CD4-positive, CD25-positive, alpha-beta regulatory T cell (primary cell): ENCODE measurements at regions not wholly inside any gene's neighbourhood (a gene's known extent, or its start where the extent isn't known, plus 50 kb on each side); places are given as distances from the start of the nearest gene placed in this dataset.

Source experiments
- ATAC-seq, 2 donors: fragments of 150-1000 bp; cut with Tn5 transposase; one replicate each; pipeline ENCODE4 v1.10.0; 2021; ENCODE audit warnings: low read depth in 2 of 2, moderate number of reproducible peaks in 2 of 2, moderate library complexity in 1 of 2
- DNase-seq, 3 donors: peaks; one replicate each; pipeline versions ENCODE4 v3.0.0 to v3.0.0-alpha.2; 2012 to 2022; ENCODE audit warnings: mixed read lengths in 1 of 3
- H3K27ac ChIP-seq: one replicate; pipeline ENCODE4 v1.7.0; 2013; ENCODE audit warnings: mild to moderate bottlenecking, low read length; ENCODE audit not compliant: insufficient read depth, poor library complexity, severe bottlenecking
- H3K27me3 ChIP-seq: one replicate; pipeline ENCODE4 v1.7.0; 2013; ENCODE audit warnings: low read length; ENCODE audit not compliant: control insufficient read depth, insufficient read depth
- H3K36me3 ChIP-seq: one replicate; pipeline ENCODE4 v1.7.0; 2013; ENCODE audit warnings: mild to moderate bottlenecking, low read length, moderate library complexity; ENCODE audit not compliant: control insufficient read depth, insufficient read depth
- H3K4me1 ChIP-seq: 2 replicates; pipeline ENCODE4 v1.7.0; 2013; ENCODE audit warnings: mild to moderate bottlenecking, low read length; ENCODE audit not compliant: insufficient read depth, control insufficient read depth, poor library complexity, severe bottlenecking
- H3K4me3 ChIP-seq: one replicate; pipeline ENCODE4 v1.7.0; 2013; ENCODE audit warnings: low read depth, mild to moderate bottlenecking, low read length, moderate library complexity
- H3K9me3 ChIP-seq, 2 experiments: 1 replicate in 1 of 2; 2 replicates in 1 of 2; pipeline ENCODE4 v1.7.0; 2013; ENCODE audit warnings: low read length in 2 of 2, mild to moderate bottlenecking in 1 of 2, moderate library complexity in 1 of 2; ENCODE audit not compliant: control insufficient read depth in 2 of 2
- H3K27ac Mint-ChIP-seq, 3 donors: one replicate each; pipeline ENCODE4 v1.8.0; 2020 to 2022; ENCODE audit warnings: mild to moderate bottlenecking in 3 of 3, mixed read lengths in 3 of 3, moderate library complexity in 2 of 3
- H3K27me3 Mint-ChIP-seq: one replicate; pipeline ENCODE4 v1.8.0; 2022; ENCODE audit warnings: mild to moderate bottlenecking, mixed read lengths
- H3K36me3 Mint-ChIP-seq: one replicate; pipeline ENCODE4 v1.8.0; 2020; ENCODE audit warnings: mixed read lengths
- H3K4me1 Mint-ChIP-seq, 4 donors: one replicate each; pipeline ENCODE4 v1.8.0; 2020 to 2022; ENCODE audit warnings: mixed read lengths in 4 of 4, mild to moderate bottlenecking in 1 of 4
- H3K4me3 Mint-ChIP-seq, 4 donors: one replicate each; pipeline ENCODE4 v1.8.0; 2020 to 2022; ENCODE audit warnings: mild to moderate bottlenecking in 4 of 4, mixed read lengths in 4 of 4, moderate library complexity in 3 of 4
- H3K9me3 Mint-ChIP-seq, 7 donors: one replicate each; pipeline ENCODE4 v1.8.0; 2020 to 2022; ENCODE audit warnings: mixed read lengths in 7 of 7, mild to moderate bottlenecking in 3 of 7, moderate library complexity in 2 of 7

GRCh38 chr5:52648726-52649125 is 139.0 kb upstream of the ITGA1 start:
- ATAC-seq: no peak

GRCh38 chr5:52655163-52655562 is 132.6 kb upstream of the ITGA1 start:
- H3K27me3 Mint-ChIP-seq: peaks cover 4% of the 10 kb centered on the region
- ATAC-seq (no peak), DNase-seq (no peak)
- no peaks in the 10 kb centered on the region for H3K9me3 Mint-ChIP-seq
- no peak overlapping the region for H3K27ac Mint-ChIP-seq
- Histone ChIP-seq H3K27me3 (no peaks in the 10 kb centered on the region), H3K36me3 (no peaks in the 10 kb centered on the region), H3K27ac (no peak overlapping the region), H3K4me3 (no peak overlapping the region), H3K9me3 (no peaks in the 10 kb centered on the region), H3K4me1 (no peaks in the 10 kb centered on the region)
- H3K36me3 Mint-ChIP-seq: no peaks in the 10 kb centered on the region
- no peaks in the 10 kb centered on the region for H3K4me1 Mint-ChIP-seq
- no peak overlapping the region for H3K4me3 Mint-ChIP-seq

More at GRCh38 chr5:52648726-52649125, 139.0 kb upstream of the ITGA1 start:
- no peaks in the 10 kb centered on the region for H3K36me3 Mint-ChIP-seq
- no peak overlapping the region for H3K27ac Mint-ChIP-seq
- H3K36me3 ChIP-seq: no peaks in the 10 kb centered on the region
- no peaks in the 10 kb centered on the region for H3K27me3 Mint-ChIP-seq
- DNase-seq: no peak
- H3K27ac ChIP-seq: no peak overlapping the region
- H3K4me3 ChIP-seq: no peak overlapping the region
- no peaks in the 10 kb centered on the region for H3K27me3 ChIP-seq
- H3K4me3 Mint-ChIP-seq: no peak overlapping the region
- H3K4me1 ChIP-seq: no peaks in the 10 kb centered on the region
- H3K9me3 Mint-ChIP-seq: peaks cover 0 to 13% (median 6%) of the 10 kb centered on the region in 7 donors
- H3K4me1 Mint-ChIP-seq: no peaks in the 10 kb centered on the region
- no peaks in the 10 kb centered on the region for H3K9me3 ChIP-seq

- no peaks in the 10 kb centered on the region for H3K36me3 Mint-ChIP-seq
- DNase-seq (peak in 1 of 3 donors; percentile 2), ATAC-seq (no peak)
- Histone ChIP-seq H3K9me3 (no peaks in the 10 kb centered on the region), H3K36me3 (no peaks in the 10 kb centered on the region), H3K4me1 (no peaks in the 10 kb centered on the region), H3K4me3 (no peak overlapping the region), H3K27me3 (no peaks in the 10 kb centered on the region), H3K27ac (no peak overlapping the region)
- no peak overlapping the region for H3K27ac Mint-ChIP-seq
- no peaks in the 10 kb centered on the region for H3K4me1 Mint-ChIP-seq
- H3K9me3 Mint-ChIP-seq: no peaks in the 10 kb centered on the region
- peaks cover 4% of the 10 kb centered on the region for H3K27me3 Mint-ChIP-seq
- H3K4me3 Mint-ChIP-seq: no peak overlapping the region
Measured at GRCh38 chr5:52656569-52657246, 131.0 kb upstream of the ITGA1 start.

- H3K4me3 Mint-ChIP-seq: no peak overlapping the region
Measured at GRCh38 chr5:52657247-52657645, 130.5 kb upstream of the ITGA1 start.

GRCh38 chr5:52658246-52658645 is 129.5 kb upstream of the ITGA1 start:
- peaks cover 4% of the 10 kb centered on the region for H3K27me3 Mint-ChIP-seq
- ATAC-seq (no peak), DNase-seq (no peak)
- Histone ChIP-seq H3K9me3 (no peaks in the 10 kb centered on the region), H3K4me1 (no peaks in the 10 kb centered on the region), H3K36me3 (no peaks in the 10 kb centered on the region), H3K4me3 (no peak overlapping the region), H3K27ac (no peak overlapping the region), H3K27me3 (no peaks in the 10 kb centered on the region)
- H3K36me3 Mint-ChIP-seq: no peaks in the 10 kb centered on the region
- no peak overlapping the region for H3K27ac Mint-ChIP-seq
- no peaks in the 10 kb centered on the region for H3K9me3 Mint-ChIP-seq
- no peaks in the 10 kb centered on the region for H3K4me1 Mint-ChIP-seq
- H3K4me3 Mint-ChIP-seq: no peak overlapping the region

More at GRCh38 chr5:52657247-52657645, 130.5 kb upstream of the ITGA1 start:
- ATAC-seq (no peak), DNase-seq (peak in 2 of 3 donors; percentile 29 to 53)
- Mint-ChIP-seq H3K36me3 (no peaks in the 10 kb centered on the region), H3K9me3 (no peaks in the 10 kb centered on the region), H3K27me3 (peaks cover 4% of the 10 kb centered on the region), H3K4me1 (no peaks in the 10 kb centered on the region), H3K27ac (no peak overlapping the region)
- H3K4me1 ChIP-seq: no peaks in the 10 kb centered on the region
- no peaks in the 10 kb centered on the region for H3K9me3 ChIP-seq
- H3K36me3 ChIP-seq: no peaks in the 10 kb centered on the region
- H3K27me3 ChIP-seq: no peaks in the 10 kb centered on the region
- no peak overlapping the region for H3K4me3 ChIP-seq
- no peak overlapping the region for H3K27ac ChIP-seq

GRCh38 chr5:52660621-52661020 is 127.1 kb upstream of the ITGA1 start:
- no peaks in the 10 kb centered on the region for H3K36me3 Mint-ChIP-seq
- no peak overlapping the region for H3K27ac ChIP-seq
- H3K4me3 Mint-ChIP-seq: no peak overlapping the region
- no peak overlapping the region for H3K27ac Mint-ChIP-seq
- ATAC-seq (no peak), DNase-seq (no peak)
- H3K27me3 Mint-ChIP-seq: no peaks in the 10 kb centered on the region
- no peaks in the 10 kb centered on the region for H3K4me1 Mint-ChIP-seq
- no peaks in the 10 kb centered on the region for H3K36me3 ChIP-seq
- no peaks in the 10 kb centered on the region for H3K4me1 ChIP-seq
- no peak overlapping the region for H3K4me3 ChIP-seq
- H3K9me3 Mint-ChIP-seq: no peaks in the 10 kb centered on the region
- no peaks in the 10 kb centered on the region for H3K27me3 ChIP-seq
- no peaks in the 10 kb centered on the region for H3K9me3 ChIP-seq

- Histone ChIP-seq H3K4me1 (no peaks in the 10 kb centered on the region), H3K36me3 (no peaks in the 10 kb centered on the region), H3K27ac (no peak overlapping the region), H3K4me3 (no peak overlapping the region), H3K9me3 (no peaks in the 10 kb centered on the region), H3K27me3 (no peaks in the 10 kb centered on the region)
- ATAC-seq: no peak
- Mint-ChIP-seq H3K27ac (no peak overlapping the region), H3K4me1 (peaks cover 0 to 2% (median 0%) of the 10 kb centered on the region in 4 donors), H3K36me3 (no peaks in the 10 kb centered on the region), H3K27me3 (peaks cover 6% of the 10 kb centered on the region), H3K9me3 (no peaks in the 10 kb centered on the region), H3K4me3 (no peak overlapping the region)
- no peak for DNase-seq
Measured at GRCh38 chr5:52661903-52662595, 125.7 kb upstream of the ITGA1 start.

GRCh38 chr5:52665559-52665958 is 122.2 kb upstream of the ITGA1 start:
- H3K9me3 ChIP-seq: no peaks in the 10 kb centered on the region
- Mint-ChIP-seq H3K27ac (peak overlapping the region in 1 of 3 donors; percentile 63), H3K27me3 (peaks cover 10% of the 10 kb centered on the region), H3K4me3 (no peak overlapping the region), H3K36me3 (no peaks in the 10 kb centered on the region), H3K4me1 (peaks cover 0 to 2% (median 0%) of the 10 kb centered on the region in 4 donors), H3K9me3 (no peaks in the 10 kb centered on the region)
- peaks cover 1% of the 10 kb centered on the region for H3K27me3 ChIP-seq
- H3K4me3 ChIP-seq: no peak overlapping the region
- ATAC-seq: no peak
- H3K27ac ChIP-seq: no peak overlapping the region
- H3K4me1 ChIP-seq: no peaks in the 10 kb centered on the region
- no peaks in the 10 kb centered on the region for H3K36me3 ChIP-seq
- DNase-seq: no peak
